ENCODE measurements at regions not wholly inside any gene's neighbourhood (a gene's known extent, or its start where the extent isn't known, plus 50 kb on each side); places are given as distances from the start of the nearest gene placed in this dataset.

GRCh38 chr3:8385848-8386620 lies 115.6 kb upstream of the LMCD1 start:
- H3K4me3 ChIP-seq (ENCODE audit: control insufficient read depth, low read depth, low read length), result no peak overlapping the region
- DNase-seq (ENCODE audit: low read depth), result no peak
- no peak for TF ChIP-seq CTCF (IDR thresholded peaks at IDR 0.05; ENCODE audit: control insufficient read depth, insufficient read depth, low read depth, low read length, missing control alignments)

GRCh38 chr3:8387571-8387970 lies 114.1 kb upstream of the LMCD1 start:
- no peak overlapping the region for H3K4me3 ChIP-seq (ENCODE audit: control insufficient read depth, low read depth, low read length)
- no peak for DNase-seq (ENCODE audit: low read depth)
- TF ChIP-seq CTCF (IDR thresholded peaks at IDR 0.05; ENCODE audit: control insufficient read depth, insufficient read depth, low read depth, low read length, missing control alignments), result no peak

GRCh38 chr3:8399686-8400085 lies 101.9 kb upstream of the LMCD1 start:
- no peak overlapping the region for H3K4me3 ChIP-seq (ENCODE audit: control insufficient read depth, low read depth, low read length)
- TF ChIP-seq CTCF (IDR thresholded peaks at IDR 0.05; ENCODE audit: control insufficient read depth, insufficient read depth, low read depth, low read length, missing control alignments), result no peak
- DNase-seq (ENCODE audit: low read depth), result no peak

GRCh38 chr3:8400911-8401310 lies 100.7 kb upstream of the LMCD1 start:
- DNase-seq (ENCODE audit: low read depth), result no peak
- no peak for TF ChIP-seq CTCF (IDR thresholded peaks at IDR 0.05; ENCODE audit: control insufficient read depth, insufficient read depth, low read depth, low read length, missing control alignments)
- H3K4me3 ChIP-seq (ENCODE audit: control insufficient read depth, low read depth, low read length), result no peak overlapping the region

- no peak for TF ChIP-seq CTCF (IDR thresholded peaks at IDR 0.05; ENCODE audit: control insufficient read depth, insufficient read depth, low read depth, low read length, missing control alignments)
- no peak for DNase-seq (ENCODE audit: low read depth)
- no peak overlapping the region for H3K4me3 ChIP-seq (ENCODE audit: control insufficient read depth, low read depth, low read length)
These were observed 97.6 kb upstream of the LMCD1 start for GRCh38 chr3:8403996-8404395.

- DNase-seq (ENCODE audit: low read depth), result no peak
- no peak overlapping the region for H3K4me3 ChIP-seq (ENCODE audit: control insufficient read depth, low read depth, low read length)
- TF ChIP-seq CTCF (IDR thresholded peaks at IDR 0.05; ENCODE audit: control insufficient read depth, insufficient read depth, low read depth, low read length, missing control alignments), result no peak
These were observed 96.5 kb upstream of the LMCD1 start for GRCh38 chr3:8405144-8405543.
